ENCODE measurements at regions not wholly inside any gene's neighbourhood (a gene's known extent, or its start where the extent isn't known, plus 50 kb on each side); places are given as distances from the start of the nearest gene placed in this dataset.

GRCh38 chr5:105956456-105957196 is 1714.1 kb downstream of the EFNA5 start:
- H3K27me3 ChIP-seq = no peaks in the 10 kb centered on the region

GRCh38 chr5:105954341-105954740 is 1716.4 kb downstream of the EFNA5 start:
- TF ChIP-seq, protein P1, sequence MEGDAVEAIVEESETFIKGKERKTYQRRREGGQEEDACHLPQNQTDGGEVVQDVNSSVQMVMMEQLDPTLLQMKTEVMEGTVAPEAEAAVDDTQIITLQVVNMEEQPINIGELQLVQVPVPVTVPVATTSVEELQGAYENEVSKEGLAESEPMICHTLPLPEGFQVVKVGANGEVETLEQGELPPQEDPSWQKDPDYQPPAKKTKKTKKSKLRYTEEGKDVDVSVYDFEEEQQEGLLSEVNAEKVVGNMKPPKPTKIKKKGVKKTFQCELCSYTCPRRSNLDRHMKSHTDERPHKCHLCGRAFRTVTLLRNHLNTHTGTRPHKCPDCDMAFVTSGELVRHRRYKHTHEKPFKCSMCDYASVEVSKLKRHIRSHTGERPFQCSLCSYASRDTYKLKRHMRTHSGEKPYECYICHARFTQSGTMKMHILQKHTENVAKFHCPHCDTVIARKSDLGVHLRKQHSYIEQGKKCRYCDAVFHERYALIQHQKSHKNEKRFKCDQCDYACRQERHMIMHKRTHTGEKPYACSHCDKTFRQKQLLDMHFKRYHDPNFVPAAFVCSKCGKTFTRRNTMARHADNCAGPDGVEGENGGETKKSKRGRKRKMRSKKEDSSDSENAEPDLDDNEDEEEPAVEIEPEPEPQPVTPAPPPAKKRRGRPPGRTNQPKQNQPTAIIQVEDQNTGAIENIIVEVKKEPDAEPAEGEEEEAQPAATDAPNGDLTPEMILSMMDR (IDR thresholded peaks at IDR 0.05) = no peak
- H3K27me3 ChIP-seq = no peaks in the 10 kb centered on the region
- H3K9me3 ChIP-seq = no peaks in the 10 kb centered on the region
- DNase-seq = no peak
- intact Hi-C loops (cut with DNase I; ENCODE audit: low total_unique reads) = no loop called here
- H3K27ac ChIP-seq = no peak overlapping the region
- H3K4me3 ChIP-seq = no peak overlapping the region
- H3K36me3 ChIP-seq = no peaks in the 10 kb centered on the region
- peaks cover 0 to 15% (median 0%) of the 10 kb centered on the region in 4 donors for H3K4me1 ChIP-seq

More at GRCh38 chr5:105956456-105957196, 1714.1 kb downstream of the EFNA5 start:
- Histone ChIP-seq H3K4me1 (peaks cover 0 to 16% (median 0%) of the 10 kb centered on the region in 4 donors), H3K4me3 (no peak overlapping the region), H3K9me3 (no peaks in the 10 kb centered on the region), H3K36me3 (no peaks in the 10 kb centered on the region), H3K27ac (no peak overlapping the region)
- intact Hi-C loops (cut with DNase I; ENCODE audit: low total_unique reads) = no loop called here
- TF ChIP-seq, protein P1 (IDR thresholded peaks at IDR 0.05) = no peak
- no peak for DNase-seq

DNA sequence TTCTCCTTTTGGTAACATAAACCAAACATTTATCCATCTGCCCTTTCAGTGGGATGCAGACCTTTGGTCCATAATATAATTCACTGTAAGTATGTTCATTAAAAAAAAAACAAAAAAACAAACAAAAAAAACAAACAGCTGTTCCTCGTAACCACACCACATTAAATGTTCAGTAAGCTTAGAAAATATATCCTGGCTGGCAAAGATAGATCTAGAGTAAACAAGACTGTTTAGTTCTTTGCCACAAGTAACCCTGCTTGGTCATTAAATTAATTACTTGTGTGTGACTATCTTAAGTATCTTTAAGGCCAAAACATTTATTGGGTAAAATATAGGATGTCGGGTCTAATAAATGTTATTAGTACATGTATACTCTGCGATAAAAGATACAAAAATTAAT is 1717.1 kb downstream of the EFNA5 start:
- Histone ChIP-seq H3K27me3 (no peaks in the 10 kb centered on the region), H3K27ac (no peak overlapping the region), H3K36me3 (no peaks in the 10 kb centered on the region), H3K4me1 (peaks cover 0 to 11% (median 0%) of the 10 kb centered on the region in 4 donors), H3K4me3 (no peak overlapping the region), H3K9me3 (no peaks in the 10 kb centered on the region)
- TF ChIP-seq, protein P1 (IDR thresholded peaks at IDR 0.05) = no peak
- no peak for DNase-seq
- intact Hi-C loops (cut with DNase I; ENCODE audit: low total_unique reads) = no loop called here

- TF ChIP-seq, protein P1 (IDR thresholded peaks at IDR 0.05) = no peak
- intact Hi-C loops (cut with DNase I; ENCODE audit: low total_unique reads) = no loop called here
- Histone ChIP-seq H3K4me3 (no peak overlapping the region), H3K27me3 (no peaks in the 10 kb centered on the region), H3K4me1 (peaks cover 0 to 11% (median 0%) of the 10 kb centered on the region in 4 donors), H3K27ac (no peak overlapping the region), H3K36me3 (no peaks in the 10 kb centered on the region), H3K9me3 (no peaks in the 10 kb centered on the region)
- DNase-seq = no peak
Measured at GRCh38 chr5:105952875-105953274, 1717.9 kb downstream of the EFNA5 start.

DNA sequence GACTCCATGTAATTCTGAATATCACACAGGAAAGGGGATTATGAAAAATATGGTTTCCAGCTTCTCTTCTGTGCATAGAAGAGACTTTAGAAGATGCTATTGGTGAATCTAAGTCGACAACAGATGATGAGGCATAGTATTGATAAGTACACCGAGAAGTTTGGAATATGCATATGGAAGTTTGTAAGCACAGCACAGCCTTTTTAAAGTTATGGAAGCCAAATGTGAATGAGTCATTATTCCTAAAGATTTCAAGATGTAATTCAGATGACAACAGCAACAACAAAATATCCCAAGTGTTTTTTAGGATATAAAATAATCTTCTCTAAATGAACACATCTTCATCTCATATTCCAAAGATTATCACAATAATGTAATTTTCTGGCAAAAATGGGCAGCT is 1723.3 kb downstream of the EFNA5 start:
- no peaks in the 10 kb centered on the region for H3K9me3 ChIP-seq
- no peaks in the 10 kb centered on the region for H3K36me3 ChIP-seq
- H3K27me3 ChIP-seq = no peaks in the 10 kb centered on the region
- intact Hi-C loops (cut with DNase I; ENCODE audit: low total_unique reads) = no loop called here
- DNase-seq = no peak
- no peak overlapping the region for H3K27ac ChIP-seq
- H3K4me1 ChIP-seq = no peaks in the 10 kb centered on the region
- TF ChIP-seq, protein P1 (IDR thresholded peaks at IDR 0.05) = no peak
- no peak overlapping the region for H3K4me3 ChIP-seq
